ENCODE measurements at regions not wholly inside any gene's neighbourhood (a gene's known extent, or its start where the extent isn't known, plus 50 kb on each side); places are given as distances from the start of the nearest gene placed in this dataset.

- DNase-seq: no peak
These were observed 90.1 kb upstream of the ZRANB2 start for GRCh38 chr1:71170925-71171324.

- DNase-seq: no peak
These were observed 86.7 kb upstream of the ZRANB2 start for GRCh38 chr1:71167505-71167904.

- no peak for DNase-seq
These were observed 85.6 kb upstream of the ZRANB2 start for GRCh38 chr1:71166178-71167173.

DNA sequence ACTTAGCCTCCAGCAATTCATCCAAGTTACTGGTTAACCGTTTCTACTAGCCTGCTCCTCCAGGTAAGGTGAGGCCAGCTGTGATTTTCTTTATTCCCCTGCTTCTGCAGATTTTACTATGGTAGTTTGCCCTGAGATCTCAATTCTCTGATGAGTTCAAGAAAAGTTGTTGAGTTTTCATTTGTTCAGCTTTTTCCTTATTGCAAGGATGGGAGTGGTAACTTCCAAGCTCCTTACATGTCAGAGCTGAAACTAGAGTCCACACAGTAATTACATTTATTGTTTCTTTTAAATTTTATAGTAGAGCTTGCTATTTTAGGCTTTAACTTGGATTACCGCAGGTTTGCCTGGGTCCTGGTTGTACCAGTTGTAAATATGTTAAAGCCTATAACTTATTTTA is 76.9 kb upstream of the ZRANB2 start:
- DNase-seq: no peak

DNA sequence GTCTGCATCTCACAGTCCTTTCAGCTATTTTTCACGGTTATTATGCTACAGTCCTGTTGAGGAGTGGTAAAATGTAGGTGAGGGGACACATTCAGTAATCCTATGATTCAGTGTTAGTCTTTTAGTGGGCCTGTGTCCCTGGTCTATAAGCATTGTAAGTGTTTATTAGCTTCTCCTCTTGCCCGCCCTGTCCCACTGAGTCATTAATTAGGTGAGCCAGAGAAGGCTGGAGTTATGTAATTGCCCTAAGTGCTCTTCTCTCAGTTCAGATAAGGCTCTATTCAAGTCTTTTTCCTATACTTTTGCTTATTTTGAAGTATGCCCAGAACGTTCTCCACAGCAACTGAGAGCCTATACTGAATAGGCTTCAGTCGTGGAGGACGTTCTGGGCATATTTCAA is 76.3 kb upstream of the ZRANB2 start:
- no peak for DNase-seq

DNA sequence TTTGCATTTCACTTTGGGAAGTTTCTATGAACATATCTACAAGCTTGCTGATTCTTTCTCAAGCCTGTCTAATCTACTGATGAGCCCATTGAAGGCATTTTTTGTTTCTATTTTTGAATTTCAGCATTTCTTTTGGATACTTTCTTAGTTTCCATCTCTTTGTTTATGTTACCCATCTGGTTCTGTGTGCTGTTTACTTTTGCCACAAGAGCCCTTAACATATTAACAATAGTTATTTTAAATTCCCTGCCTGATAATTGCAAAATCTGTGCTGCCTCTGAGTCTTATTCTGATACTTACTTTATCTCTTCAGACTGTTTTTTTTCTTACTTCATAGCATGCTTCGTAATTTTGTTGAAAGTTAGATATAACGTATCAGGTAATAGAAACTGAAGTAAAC is 75.8 kb upstream of the ZRANB2 start:
- DNase-seq: no peak

- no peak for DNase-seq
These were observed 73.6 kb upstream of the ZRANB2 start for GRCh38 chr1:71154429-71154828.

- DNase-seq: no peak
These were observed 73.0 kb upstream of the ZRANB2 start for GRCh38 chr1:71153826-71154225.

DNA sequence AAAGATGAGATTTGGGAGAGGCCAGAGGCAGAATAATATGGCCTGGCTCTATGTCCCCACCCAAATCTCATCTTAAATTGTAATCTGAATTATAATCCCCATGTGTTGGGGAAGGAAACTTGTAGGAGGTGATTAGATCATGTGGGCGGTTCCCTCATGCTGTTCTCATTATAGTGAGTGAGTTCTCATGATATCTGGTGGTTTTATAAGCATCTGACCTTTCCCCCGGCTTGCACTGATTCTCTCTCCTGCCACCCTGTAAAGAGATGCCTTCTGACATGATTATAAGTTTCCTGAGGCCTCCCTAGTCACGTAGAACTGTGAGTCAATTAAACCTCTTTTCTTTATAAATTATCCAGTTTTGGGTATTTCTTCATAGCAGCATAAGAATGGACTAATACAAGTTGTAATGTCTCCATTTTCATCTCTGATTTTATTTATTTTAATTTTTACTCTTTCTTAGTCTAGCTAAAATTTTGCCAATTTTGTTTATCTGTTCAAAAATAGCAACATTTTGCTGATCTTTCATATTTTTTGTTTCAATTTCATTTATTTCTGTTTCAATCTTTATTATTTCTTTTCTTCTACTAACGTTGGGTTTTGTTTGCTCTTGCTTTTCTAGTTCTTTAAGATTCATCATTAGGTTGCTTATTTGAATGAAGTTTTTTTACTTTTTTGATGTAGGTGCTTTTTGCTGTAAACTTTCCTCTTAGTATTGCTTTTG is 67.0 kb upstream of the ZRANB2 start:
- DNase-seq: no peak

DNA sequence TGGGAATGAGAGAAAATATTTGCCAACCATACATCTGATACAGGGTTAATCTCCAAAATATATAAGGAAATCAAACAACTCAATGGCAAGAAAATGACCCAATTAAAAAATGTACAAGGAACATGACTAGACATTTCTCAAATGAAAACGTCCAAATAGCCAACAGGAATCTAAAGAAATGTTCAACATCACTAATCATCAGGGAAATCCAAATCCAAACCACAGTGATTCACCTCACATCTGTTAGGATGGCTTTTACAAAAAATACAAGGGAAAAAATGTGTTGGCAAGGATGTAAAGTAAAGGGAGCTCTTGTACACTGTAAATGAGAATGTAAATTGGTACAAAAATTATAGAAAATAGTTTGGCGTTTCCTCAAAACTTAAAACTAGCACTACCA is 54.7 kb upstream of the ZRANB2 start:
- DNase-seq: no peak

Data from SW 1271 (cell line).